ENCODE measurements at regions not wholly inside any gene's neighbourhood (a gene's known extent, or its start where the extent isn't known, plus 50 kb on each side); places are given as distances from the start of the nearest gene placed in this dataset.

DNA sequence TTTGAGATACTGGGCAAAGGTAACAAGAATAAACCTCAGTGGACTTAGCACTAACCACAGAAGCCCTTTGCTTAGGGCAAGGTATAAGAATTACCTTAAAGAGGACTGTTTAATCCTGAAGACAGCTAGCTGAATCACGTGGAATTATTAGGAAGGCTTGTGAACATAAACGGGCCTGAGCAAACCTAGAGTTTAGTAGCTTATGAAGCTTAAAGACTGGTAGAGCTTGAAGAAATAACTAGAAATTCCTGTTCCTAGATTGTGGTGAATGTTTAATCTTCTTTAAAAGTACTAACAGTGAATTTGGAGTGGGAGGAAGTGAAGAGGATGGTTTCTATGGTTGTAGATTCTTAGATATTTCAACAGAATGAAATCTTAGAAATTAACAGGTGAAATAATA, 428.9 kb upstream of the THRB start:
- Histone ChIP-seq H3K14ac (replicated peaks; ENCODE audit: low read depth, low read length) (no peak overlapping the region), H3K23ac (ENCODE audit: low read depth, low read length) (no peak overlapping the region), H3K4ac (ENCODE audit: low read depth, low read length) (no peak overlapping the region), H2AFZ (replicated peaks; ENCODE audit: low read length, poor library complexity) (no peak overlapping the region), H3K4me2 (ENCODE audit: low read depth, low read length) (no peak overlapping the region), H3K9me1 (ENCODE audit: insufficient read depth, low read length) (no peaks in the 10 kb centered on the region), H4K91ac (ENCODE audit: insufficient read depth, low read depth, low read length) (no peak overlapping the region), H4K5ac (ENCODE audit: low read depth, low read length) (no peak overlapping the region), H2AK9ac (replicated peaks; ENCODE audit: low read depth, low read length, poor library complexity) (no peak overlapping the region), H3K27ac (ENCODE audit: insufficient read depth, low read length) (no peak overlapping the region), H2BK15ac (ENCODE audit: low read depth, low read length) (no peak overlapping the region), H2BK5ac (ENCODE audit: low read depth, low read length, poor library complexity, severe bottlenecking) (no peak overlapping the region), H3K9me3 (ENCODE audit: control insufficient read depth, insufficient read depth, low read length) (0 out of 2 replicates have a peak, but pooled peaks cover 2% of the 10 kb centered on the region), H2BK120ac (ENCODE audit: low read depth, low read length) (no peak overlapping the region), H3K79me1 (ENCODE audit: low read depth in 1 of 2, low read length in 2 of 2) (no peaks in the 10 kb centered on the region), H4K8ac (ENCODE audit: low read depth in 2 of 2, low read length in 2 of 2) (no peak overlapping the region), H2BK20ac (ENCODE audit: low read depth, low read length) (no peak overlapping the region), H3K9ac (ENCODE audit: low read depth, low read length) (no peak overlapping the region), H4K20me1 (ENCODE audit: insufficient read depth, low read length) (no peaks in the 10 kb centered on the region), H3K4me3 (ENCODE audit: insufficient read depth, low read depth, low read length) (no peak overlapping the region), H3K56ac (ENCODE audit: extremely low read depth, insufficient read depth, low read length) (no peak overlapping the region), H3K4me1 (ENCODE audit: control insufficient read depth, insufficient read depth, low read length) (no peaks in the 10 kb centered on the region), H2AK5ac (ENCODE audit: low read depth, low read length) (no peak overlapping the region), H3K27me3 (ENCODE audit: control insufficient read depth, insufficient read depth, low read length) (no peaks in the 10 kb centered on the region), H3K36me3 (ENCODE audit: control insufficient read depth, insufficient read depth, low read length) (no peaks in the 10 kb centered on the region), H3K18ac (ENCODE audit: low read depth, low read length) (no peak overlapping the region)
- ATAC-seq (ENCODE audit: low read depth): no peak
- no peak for DNase-seq
- no peak for TF ChIP-seq RCOR1 (IDR thresholded peaks at IDR 0.05; ENCODE audit: insufficient replicate concordance, low read length)
- no peak for TF ChIP-seq SMC3 (IDR thresholded peaks at IDR 0.05; ENCODE audit: low read depth, low read length)
- TF ChIP-seq NFE2L2 (IDR thresholded peaks at IDR 0.05; ENCODE audit: low read depth, low read length): no peak
- TF ChIP-seq CHD1 (IDR thresholded peaks at IDR 0.05; ENCODE audit: low read depth, low read length): no peak
- TF ChIP-seq BHLHE40 (IDR thresholded peaks at IDR 0.05; ENCODE audit: low read depth, low read length): no peak
- no TSS peak for BruUV-seq (replicated peaks)
- ChIA-PET CTCF (no interaction called here), POLR2A (ENCODE audit: unreplicated experiment) (no interaction called here)
- dilution Hi-C loops (cut with HindIII; ENCODE audit: low sequenced_read_pairs, unreplicated experiment) (no loop called here), intact Hi-C loops (cut with micrococcal nuclease) (no loop called here), in situ Hi-C loops (cut with MboI; ENCODE audit: low sequenced_read_pairs) (no loop called here)
- WGBS, 2 experiments (ENCODE audit: extremely low coverage in 2 of 2, insufficient read length in 1 of 2): 20% methylated on average over 1 of the region's 2 CpGs; no CpG with 5 or more reads in 1 of the 2 experiments
